ENCODE measurements at regions not wholly inside any gene's neighbourhood (a gene's known extent, or its start where the extent isn't known, plus 50 kb on each side); places are given as distances from the start of the nearest gene placed in this dataset.

- no peak overlapping the region for H3K27ac ChIP-seq
- TF ChIP-seq CTCF (conservative IDR thresholded peaks at IDR 0.05): no peak
Observed at GRCh38 chr5:93058309-93058708, 522.7 kb downstream of the NR2F1-AS1 start.

DNA sequence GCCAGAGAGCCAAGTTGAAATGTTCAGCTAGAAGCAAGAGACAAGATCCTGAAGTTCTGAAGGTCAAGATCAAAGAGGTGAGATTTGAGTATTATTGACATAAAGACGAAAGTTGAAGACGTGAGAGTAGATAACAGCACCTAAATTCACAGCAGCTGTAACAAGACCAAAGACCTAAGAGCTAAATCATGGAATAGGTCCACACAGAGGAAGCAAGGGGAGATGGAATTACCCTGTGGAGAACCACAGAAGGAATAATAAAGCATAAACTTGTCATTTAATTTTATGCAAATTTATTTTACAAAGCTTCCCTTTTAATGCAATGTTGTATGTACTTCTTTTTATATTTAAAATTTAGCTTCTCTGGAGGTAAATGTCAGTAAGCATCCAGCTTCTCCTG, 523.7 kb downstream of the NR2F1-AS1 start:
- TF ChIP-seq CTCF (conservative IDR thresholded peaks at IDR 0.05): no peak
- H3K27ac ChIP-seq: no peak overlapping the region

- no peak overlapping the region for H3K27ac ChIP-seq
- no peak for TF ChIP-seq CTCF (conservative IDR thresholded peaks at IDR 0.05)
Observed at GRCh38 chr5:93055971-93056370, 525.0 kb downstream of the NR2F1-AS1 start.

DNA sequence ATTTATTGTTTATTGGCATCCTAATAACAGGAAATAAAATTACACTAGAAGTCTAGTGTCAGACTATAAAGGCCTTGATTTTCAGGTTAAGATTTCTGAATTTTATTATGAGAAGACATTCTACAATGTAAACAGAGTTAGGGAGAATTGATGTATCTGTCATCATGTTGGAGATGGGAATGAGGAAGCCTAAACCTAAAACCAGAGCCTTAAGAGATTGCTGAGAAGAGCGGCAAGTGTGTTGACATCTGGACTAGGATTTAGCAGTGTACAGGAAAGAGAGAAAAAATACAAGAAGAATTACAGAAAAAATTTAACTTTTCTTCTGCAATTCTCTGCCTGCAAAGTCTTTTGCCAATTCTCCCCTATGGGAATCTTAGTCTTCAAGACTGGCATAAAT, 525.5 kb downstream of the NR2F1-AS1 start:
- no peak for TF ChIP-seq CTCF (conservative IDR thresholded peaks at IDR 0.05)
- no peak overlapping the region for H3K27ac ChIP-seq

- no peak overlapping the region for H3K27ac ChIP-seq
- no peak for TF ChIP-seq CTCF (conservative IDR thresholded peaks at IDR 0.05)
Observed at GRCh38 chr5:93054424-93055163, 526.4 kb downstream of the NR2F1-AS1 start.

GRCh38 chr5:93053825-93054224, 527.2 kb downstream of the NR2F1-AS1 start:
- no peak overlapping the region for H3K27ac ChIP-seq
- TF ChIP-seq CTCF (conservative IDR thresholded peaks at IDR 0.05): no peak

DNA sequence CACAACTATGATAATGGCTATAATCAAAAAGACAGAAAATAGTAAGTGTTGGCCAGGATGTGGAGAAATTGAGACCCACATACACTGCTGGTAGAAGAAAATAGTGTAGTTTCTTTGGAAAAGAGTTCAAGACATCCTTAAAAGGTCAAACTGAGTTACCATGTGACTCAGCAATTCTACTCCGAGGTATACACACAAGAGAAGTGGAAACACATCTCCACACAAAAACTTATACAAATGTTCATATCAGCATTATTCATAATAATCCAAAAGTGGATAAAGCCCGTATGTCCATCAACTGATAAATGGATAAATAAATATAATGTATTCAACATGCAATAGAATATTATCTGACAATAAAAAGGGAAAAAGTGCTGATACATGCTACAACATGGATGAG, 532.2 kb downstream of the NR2F1-AS1 start:
- no peak overlapping the region for H3K27ac ChIP-seq
- no peak for TF ChIP-seq CTCF (conservative IDR thresholded peaks at IDR 0.05)
